H1 (cell line): ENCODE measurements at regions not wholly inside any gene's neighbourhood (a gene's known extent, or its start where the extent isn't known, plus 50 kb on each side); places are given as distances from the start of the nearest gene placed in this dataset.

Source experiments
- CTCF ChIA-PET: fragments of 300-600 bp; sonication (Branson Sonifier 250); formaldehyde crosslinking; loops from one replicate; lab custom pipeline; 2021; ENCODE audit not compliant: partially characterized antibody; lab: Charles Lee
- POLR2A ChIA-PET: fragments of 300-600 bp; sonication (Branson Sonifier 250); formaldehyde crosslinking; loops from one replicate; lab custom pipeline; 2021; ENCODE audit warnings: inconsistent platforms; ENCODE audit not compliant: partially characterized antibody; lab: Charles Lee
- DNase-seq, 2 experiments: peaks; one replicate each; pipeline versions ENCODE4 v3.0.0 to v3.0.0-alpha.2; 2010 to 2022; ENCODE audit warnings: low spot score in 2 of 2, low read depth in 1 of 2, mixed read lengths in 1 of 2
- FAIRE-seq: peaks from 2 replicates; lab custom pipeline; 2011; peaks lifted over from hg19 to GRCh38; lab: Jason Lieb, UNC
- H2AFZ ChIP-seq: 2 replicates; pipeline ENCODE4 v1.8.1; 2012; ENCODE audit warnings: low read length, inconsistent platforms
- H2AK5ac ChIP-seq: 2 replicates; pipeline ENCODE4 v1.6.1; 2013; ENCODE audit warnings: low read depth, low read length
- H2BK120ac ChIP-seq: replicated peaks from 2 replicates; pipeline ENCODE3; 2013; ENCODE audit warnings: low read depth, low read length, inconsistent platforms
- H2BK12ac ChIP-seq: 2 replicates; pipeline ENCODE4 v1.6.1; 2013; ENCODE audit warnings: low read depth, low read length
- H2BK15ac ChIP-seq: 2 replicates; pipeline ENCODE4 v1.6.1; 2013; ENCODE audit warnings: low read length
- H2BK20ac ChIP-seq: 2 replicates; pipeline ENCODE4 v1.6.1; 2013; ENCODE audit warnings: low read length
- H2BK5ac ChIP-seq: 2 replicates; pipeline ENCODE4 v1.6.1; 2013; ENCODE audit warnings: low read depth, low read length
- H3K14ac ChIP-seq: 2 replicates; pipeline ENCODE4 v1.6.1; 2013; ENCODE audit warnings: inconsistent platforms; ENCODE audit not compliant: insufficient read length
- H3K18ac ChIP-seq: 2 replicates; pipeline ENCODE4 v1.6.1; 2013; ENCODE audit warnings: low read length; ENCODE audit errors: extremely low read depth
- H3K23ac ChIP-seq: 2 replicates; pipeline ENCODE4 v1.6.1; 2013; ENCODE audit warnings: inconsistent platforms; ENCODE audit not compliant: insufficient read length
- H3K23me2 ChIP-seq: 2 replicates; pipeline ENCODE4 v1.6.1; 2013; ENCODE audit warnings: low read depth, low read length
- H3K27ac ChIP-seq: 2 replicates; pipeline ENCODE4 v1.6.1; 2011; ENCODE audit warnings: low read depth, low read length, inconsistent platforms
- H3K27me3 ChIP-seq, 4 experiments: replicated peaks in 1 of 4; 1 replicate in 1 of 4; 2 replicates in 3 of 4; pipeline versions ENCODE4 v1.6.1 to v1.8.1; 2011 to 2013; ENCODE audit warnings: low read length in 3 of 4, mild to moderate bottlenecking in 3 of 4, inconsistent platforms in 2 of 4, mixed read lengths in 2 of 4, moderate library complexity in 1 of 4; ENCODE audit not compliant: control insufficient read depth in 3 of 4, insufficient read depth in 3 of 4; ENCODE audit errors: extremely low read depth in 1 of 4
- H3K36me3 ChIP-seq, 4 experiments: 2 replicates each; pipeline versions ENCODE4 v1.6.1 to v1.8.1; 2011 to 2013; ENCODE audit warnings: mild to moderate bottlenecking in 4 of 4, low read length in 3 of 4, moderate library complexity in 2 of 4, control low read depth in 1 of 4, inconsistent platforms in 1 of 4; ENCODE audit not compliant: insufficient read depth in 4 of 4, control insufficient read depth in 2 of 4
- H3K4ac ChIP-seq: replicated peaks from 2 replicates; pipeline ENCODE3; 2013; ENCODE audit warnings: low read length, low read depth, mixed read lengths, inconsistent platforms; ENCODE audit not compliant: insufficient read length
- H3K4me1 ChIP-seq, 4 experiments: replicated peaks in 1 of 4; 1 replicate in 1 of 4; 2 replicates in 3 of 4; pipeline versions ENCODE4 v1.6.1 to v1.8.1; 2011 to 2013; ENCODE audit warnings: low read length in 3 of 4, inconsistent platforms in 2 of 4, mixed read lengths in 1 of 4; ENCODE audit not compliant: insufficient read depth in 4 of 4, control insufficient read depth in 3 of 4
- H3K4me2 ChIP-seq, 2 experiments: 2 replicates each; pipeline versions ENCODE4 v1.6.1 to v1.8.1; 2011 to 2013; ENCODE audit warnings: low read depth in 2 of 2, low read length in 2 of 2, control low read depth in 1 of 2, inconsistent platforms in 1 of 2, mild to moderate bottlenecking in 1 of 2; ENCODE audit not compliant: insufficient read depth in 1 of 2
- H3K4me3 ChIP-seq, 4 experiments: fragments of 200-600, 300-600 bp in 1 of 4; sonication (generic), shearing (Covaris generic), sonication (Bioruptor Twin) in 1 of 4; 2 replicates each; pipeline versions ENCODE4 v1.5.1 to v1.8.1; 2011 to 2016; ENCODE audit warnings: low read length in 4 of 4, low read depth in 3 of 4, control low read depth in 2 of 4, inconsistent platforms in 2 of 4, mild to moderate bottlenecking in 2 of 4, mixed read lengths in 1 of 4, moderate library complexity in 1 of 4; ENCODE audit not compliant: insufficient read depth in 2 of 4; ENCODE audit errors: extremely low read depth in 1 of 4
- H3K56ac ChIP-seq: replicated peaks from 2 replicates; pipeline ENCODE3; 2013; ENCODE audit warnings: low read depth, mild to moderate bottlenecking, mixed read lengths, low read length, inconsistent platforms; ENCODE audit not compliant: insufficient read length
- H3K79me1 ChIP-seq: 2 replicates; pipeline ENCODE4 v1.6.1; 2013; ENCODE audit warnings: low read depth, low read length, control low read depth
- H3K79me2 ChIP-seq, 2 experiments: 2 replicates each; pipeline versions ENCODE4 v1.6.1 to v1.8.1; 2012 to 2013; ENCODE audit warnings: low read length in 2 of 2, mild to moderate bottlenecking in 2 of 2, inconsistent platforms in 1 of 2; ENCODE audit not compliant: insufficient read depth in 2 of 2, control insufficient read depth in 1 of 2
- H3K9ac ChIP-seq, 4 experiments: replicated peaks in 1 of 4; 1 replicate in 1 of 4; 2 replicates in 3 of 4; pipeline versions ENCODE4 v1.6.1 to v1.8.1; 2011 to 2013; ENCODE audit warnings: low read depth in 3 of 4, low read length in 3 of 4, control low read depth in 2 of 4, mild to moderate bottlenecking in 2 of 4, moderate library complexity in 2 of 4, inconsistent platforms in 1 of 4; ENCODE audit errors: extremely low read depth in 1 of 4
- H3K9me3 ChIP-seq, 2 experiments: 2 replicates each; pipeline versions ENCODE4 v1.6.1 to v1.8.1; 2012 to 2013; ENCODE audit warnings: mild to moderate bottlenecking in 2 of 2, moderate library complexity in 2 of 2, control low read depth in 1 of 2, inconsistent platforms in 1 of 2, low read depth in 1 of 2, low read length in 1 of 2, mixed read lengths in 1 of 2; ENCODE audit not compliant: insufficient read depth in 2 of 2
- H4K20me1 ChIP-seq, 2 experiments: replicated peaks in 1 of 2; 2 replicates each; pipeline versions ENCODE3 to v1.8.1; 2011 to 2013; ENCODE audit warnings: inconsistent platforms in 2 of 2, low read length in 2 of 2, mild to moderate bottlenecking in 1 of 2; ENCODE audit not compliant: insufficient read depth in 2 of 2, control insufficient read depth in 1 of 2
- H4K5ac ChIP-seq: 2 replicates; pipeline ENCODE4 v1.6.1; 2013; ENCODE audit warnings: low read length, low read depth, mixed read lengths, inconsistent platforms; ENCODE audit not compliant: insufficient read length
- H4K8ac ChIP-seq: 2 replicates; pipeline ENCODE4 v1.8.0; 2013; ENCODE audit warnings: mild to moderate bottlenecking, moderate library complexity, low read length, inconsistent platforms; ENCODE audit not compliant: insufficient read depth; ENCODE audit errors: extremely low read depth
- H4K91ac ChIP-seq: replicated peaks from 2 replicates; pipeline ENCODE3; 2013; ENCODE audit warnings: low read length, mixed read lengths, inconsistent platforms; ENCODE audit not compliant: insufficient read length
- CTCF ChIP-seq, 3 experiments: IDR thresholded peaks; 1 replicate in 2 of 3; 2 replicates in 1 of 3; pipeline versions ENCODE4 v1.5.1 to v1.6.1; 2011; ENCODE audit warnings: low read length in 3 of 3, mild to moderate bottlenecking in 3 of 3, inconsistent platforms in 2 of 3, low read depth in 1 of 3, moderate library complexity in 1 of 3; ENCODE audit not compliant: insufficient read depth in 1 of 3; ENCODE audit errors: control extremely low read depth in 1 of 3
- JUN ChIP-seq: IDR thresholded peaks from 2 replicates; pipeline ENCODE4 v1.6.1; 2011; ENCODE audit warnings: low read depth, mild to moderate bottlenecking, improper control_type of control experiment, low read length
- JUND ChIP-seq: IDR thresholded peaks from 2 replicates; pipeline ENCODE4 v1.6.1; 2011; ENCODE audit warnings: mild to moderate bottlenecking, improper control_type of control experiment, low read length
- KDM1A ChIP-seq: fragments of 200-600, 300-600 bp; sonication (generic); IDR thresholded peaks from 2 replicates; pipeline ENCODE4 v1.7.1; 2016; ENCODE audit warnings: mild to moderate bottlenecking, low read length, borderline replicate concordance
- SIRT6 ChIP-seq: IDR thresholded peaks from one replicate; pipeline ENCODE4 v1.7.1; 2012; ENCODE audit warnings: low read length, inconsistent platforms
- SRF ChIP-seq: IDR thresholded peaks from 2 replicates; pipeline ENCODE4 v1.6.1; 2011; ENCODE audit warnings: mild to moderate bottlenecking, low read depth, low read length, moderate library complexity
- TCF12 ChIP-seq: IDR thresholded peaks from 2 replicates; pipeline ENCODE4 v1.6.1; 2011; ENCODE audit warnings: low read depth, mild to moderate bottlenecking, low read length
- YY1 ChIP-seq: IDR thresholded peaks from 2 replicates; pipeline ENCODE4 v1.6.1; 2011; ENCODE audit warnings: low read depth, mild to moderate bottlenecking, low read length
- ZNF274 ChIP-seq: IDR thresholded peaks from 2 replicates; pipeline ENCODE4 v1.7.0; 2012; ENCODE audit warnings: low read length, borderline replicate concordance; ENCODE audit errors: extremely low read depth
- WGBS, 2 experiments: shearing (Covaris generic) in 1 of 2; methylation state at CpG; one replicate each; pipeline versions ENCODE4 v1.1.6 to v1.1.7; 2013 to 2015; ENCODE audit warnings: low lambda C conversion rate in 2 of 2, mixed read lengths in 2 of 2, inconsistent platforms in 1 of 2, low coverage in 1 of 2, missing lambda C conversion rate in 1 of 2; ENCODE audit not compliant: insufficient replicate concordance in 2 of 2, insufficient coverage in 1 of 2, insufficient read length in 1 of 2; ENCODE audit errors: extremely low coverage in 1 of 2, missing lambda C conversion rate in 1 of 2; 5-methylcytosine and 5-hydroxymethylcytosine counted together
- TF ChIP-seq, protein P1 (sequence below): IDR thresholded peaks from 2 replicates; pipeline ENCODE4 v1.6.1; 2012; ENCODE audit warnings: low read length, inconsistent platforms
- TF ChIP-seq, protein P2 (sequence below): IDR thresholded peaks from 2 replicates; pipeline ENCODE4 v1.6.1; 2012; ENCODE audit warnings: inconsistent platforms

DNA sequence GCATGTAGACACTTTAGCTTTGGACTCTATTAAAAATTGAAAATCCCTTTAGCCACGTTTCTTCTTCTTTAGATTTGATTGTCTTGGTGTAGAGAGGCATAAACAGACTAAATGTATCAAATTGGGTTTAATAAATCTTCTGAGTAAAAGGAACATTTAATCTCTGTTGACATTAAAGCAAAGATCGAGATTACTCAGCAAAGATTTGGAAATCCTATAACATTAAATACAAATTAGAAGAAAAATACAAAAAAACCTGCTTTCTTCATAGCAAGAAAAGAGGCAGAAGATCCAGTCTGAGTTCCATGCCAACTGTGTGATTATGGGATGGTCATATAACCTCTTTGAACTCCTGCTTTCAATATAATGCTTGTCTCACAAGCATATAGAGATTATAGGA, 172.3 kb downstream of the GJA1 start:
- H3K27ac ChIP-seq = no peak overlapping the region
- no peaks in the 10 kb centered on the region for H3K79me1 ChIP-seq
- no peaks in the 10 kb centered on the region for H3K9me3 ChIP-seq
- H3K56ac ChIP-seq = no peak overlapping the region
- H3K27me3 ChIP-seq = no peaks in the 10 kb centered on the region
- no peak overlapping the region for H2AFZ ChIP-seq
- POLR2A ChIA-PET = no interaction called here
- no peaks in the 10 kb centered on the region for H3K23me2 ChIP-seq
- H3K4ac ChIP-seq = no peak overlapping the region
- H2BK15ac ChIP-seq = no peak overlapping the region
- no peaks in the 10 kb centered on the region for H3K79me2 ChIP-seq
- H3K14ac ChIP-seq = no peak overlapping the region
- H2BK5ac ChIP-seq = no peak overlapping the region
- H3K18ac ChIP-seq = no peak overlapping the region
- H2BK20ac ChIP-seq = no peak overlapping the region
- H4K5ac ChIP-seq = no peak overlapping the region
- H3K4me2 ChIP-seq = no peak overlapping the region
- FAIRE-seq = no peak
- no peak overlapping the region for H3K9ac ChIP-seq
- no peak for DNase-seq
- no peak overlapping the region for H2BK120ac ChIP-seq
- H3K4me1 ChIP-seq = no peaks in the 10 kb centered on the region; a peak in 1 of 7 replicates
- H4K91ac ChIP-seq = no peak overlapping the region
- 91% methylated on average over 2 of the region's 2 CpGs; no CpG with 5 or more reads in 1 of the 2 experiments for WGBS, 2 experiments
- H2AK5ac ChIP-seq = no peak overlapping the region
- CTCF ChIA-PET = no interaction called here
- H4K20me1 ChIP-seq = no peaks in the 10 kb centered on the region
- H3K36me3 ChIP-seq = no peaks in the 10 kb centered on the region
- H2BK12ac ChIP-seq = no peak overlapping the region
- no peak overlapping the region for H4K8ac ChIP-seq
- H3K23ac ChIP-seq = no peak overlapping the region
- no peak overlapping the region for H3K4me3 ChIP-seq
- TF ChIP-seq, protein P1, sequence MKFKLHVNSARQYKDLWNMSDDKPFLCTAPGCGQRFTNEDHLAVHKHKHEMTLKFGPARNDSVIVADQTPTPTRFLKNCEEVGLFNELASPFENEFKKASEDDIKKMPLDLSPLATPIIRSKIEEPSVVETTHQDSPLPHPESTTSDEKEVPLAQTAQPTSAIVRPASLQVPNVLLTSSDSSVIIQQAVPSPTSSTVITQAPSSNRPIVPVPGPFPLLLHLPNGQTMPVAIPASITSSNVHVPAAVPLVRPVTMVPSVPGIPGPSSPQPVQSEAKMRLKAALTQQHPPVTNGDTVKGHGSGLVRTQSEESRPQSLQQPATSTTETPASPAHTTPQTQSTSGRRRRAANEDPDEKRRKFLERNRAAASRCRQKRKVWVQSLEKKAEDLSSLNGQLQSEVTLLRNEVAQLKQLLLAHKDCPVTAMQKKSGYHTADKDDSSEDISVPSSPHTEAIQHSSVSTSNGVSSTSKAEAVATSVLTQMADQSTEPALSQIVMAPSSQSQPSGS = no peak
- TF ChIP-seq, protein P2, sequence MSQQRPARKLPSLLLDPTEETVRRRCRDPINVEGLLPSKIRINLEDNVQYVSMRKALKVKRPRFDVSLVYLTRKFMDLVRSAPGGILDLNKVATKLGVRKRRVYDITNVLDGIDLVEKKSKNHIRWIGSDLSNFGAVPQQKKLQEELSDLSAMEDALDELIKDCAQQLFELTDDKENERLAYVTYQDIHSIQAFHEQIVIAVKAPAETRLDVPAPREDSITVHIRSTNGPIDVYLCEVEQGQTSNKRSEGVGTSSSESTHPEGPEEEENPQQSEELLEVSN = no peak
- TF ChIP-seq JUN (no peak), JUND (no peak), TCF12 (no peak), SIRT6 (no peak), KDM1A (no peak), YY1 (no peak), SRF (no peak), CTCF (IDR thresholded peaks at IDR 0.05; ENCODE audit: control extremely low read depth in 1 of 3, insufficient read depth in 1 of 3, low read depth in 1 of 3, low read length in 3 of 3) (no peak), ZNF274 (no peak)
